Stimulated activated naive CD8-positive, alpha-beta T cell treated with anti-CD3 and anti-CD28 coated beads, Interleukin-15, amount 100 ng/mL, for 72 hours (primary cell): ENCODE measurements at regions not wholly inside any gene's neighbourhood (a gene's known extent, or its start where the extent isn't known, plus 50 kb on each side); places are given as distances from the start of the nearest gene placed in this dataset.

ENCODE experiments used
- ATAC-seq: fragments of 150-1000 bp; cut with Tn5 transposase; 2 replicates; pipeline ENCODE4 v1.10.0; 2021; ENCODE audit warnings: mild to moderate bottlenecking, moderate library complexity
- DNase-seq, 2 donors: peaks; one replicate each; pipeline ENCODE4 v3.0.0; 2021 to 2022
- H3K27ac Mint-ChIP-seq, 2 donors: one replicate each; pipeline ENCODE4 v1.8.0; 2022; ENCODE audit warnings: mild to moderate bottlenecking in 2 of 2, mixed read lengths in 2 of 2, moderate library complexity in 2 of 2
- H3K27me3 Mint-ChIP-seq: one replicate; pipeline ENCODE4 v1.8.0; 2022; ENCODE audit warnings: mixed read lengths
- H3K4me1 Mint-ChIP-seq: one replicate; pipeline ENCODE4 v1.8.0; 2022; ENCODE audit warnings: mild to moderate bottlenecking, mixed read lengths
- H3K4me3 Mint-ChIP-seq, 2 donors: one replicate each; pipeline ENCODE4 v1.8.0; 2022; ENCODE audit warnings: mild to moderate bottlenecking in 2 of 2, mixed read lengths in 2 of 2, moderate library complexity in 1 of 2
- H3K9me3 Mint-ChIP-seq, 2 donors: one replicate each; pipeline ENCODE4 v1.8.0; 2022; ENCODE audit warnings: mixed read lengths in 2 of 2

DNA sequence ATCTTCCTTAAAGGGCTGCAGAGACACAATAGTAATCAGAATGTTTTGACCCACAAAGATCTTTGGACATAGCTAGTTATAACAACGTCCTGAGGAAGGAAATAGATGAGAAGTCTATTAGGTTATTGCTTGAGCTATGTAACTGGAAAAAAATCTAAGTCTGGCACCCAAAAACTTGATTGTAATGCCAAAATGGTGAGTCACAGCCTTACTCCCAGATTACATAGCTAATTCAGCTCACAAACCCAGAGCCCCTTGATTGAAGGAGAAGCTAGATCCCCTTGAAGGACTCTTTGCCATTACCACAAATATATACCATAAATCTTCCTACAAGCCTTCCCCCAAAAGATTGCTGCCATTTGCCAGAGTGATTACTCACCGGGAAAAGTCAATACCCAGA, 341.8 kb upstream of the KIF2A start:
- H3K9me3 Mint-ChIP-seq = no peaks in the 10 kb centered on the region
- DNase-seq (no peak), ATAC-seq (no peak)
- no peak overlapping the region for H3K4me3 Mint-ChIP-seq
- H3K27ac Mint-ChIP-seq = no peak overlapping the region
- no peaks in the 10 kb centered on the region for H3K4me1 Mint-ChIP-seq
- H3K27me3 Mint-ChIP-seq = no peaks in the 10 kb centered on the region

DNA sequence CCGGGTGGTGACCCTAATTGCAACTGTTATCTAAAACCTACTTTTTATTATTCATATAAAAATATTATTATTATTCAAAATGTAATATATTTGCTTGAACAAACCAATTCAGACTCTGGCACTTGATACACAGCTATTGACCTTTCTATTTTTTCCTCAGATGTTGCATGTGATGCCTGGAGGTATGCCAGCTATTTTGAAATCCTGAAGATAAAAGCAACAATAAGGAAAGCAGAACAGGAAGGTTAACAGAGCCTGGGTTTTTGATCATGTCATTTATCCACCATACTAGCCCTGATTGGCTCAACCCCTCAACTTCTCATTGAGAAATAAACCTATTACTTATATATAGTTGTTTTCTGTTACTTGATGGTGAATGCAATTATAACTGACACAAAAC, 340.9 kb upstream of the KIF2A start:
- Mint-ChIP-seq H3K4me1 (no peaks in the 10 kb centered on the region), H3K27me3 (no peaks in the 10 kb centered on the region), H3K27ac (no peak overlapping the region)

DNA sequence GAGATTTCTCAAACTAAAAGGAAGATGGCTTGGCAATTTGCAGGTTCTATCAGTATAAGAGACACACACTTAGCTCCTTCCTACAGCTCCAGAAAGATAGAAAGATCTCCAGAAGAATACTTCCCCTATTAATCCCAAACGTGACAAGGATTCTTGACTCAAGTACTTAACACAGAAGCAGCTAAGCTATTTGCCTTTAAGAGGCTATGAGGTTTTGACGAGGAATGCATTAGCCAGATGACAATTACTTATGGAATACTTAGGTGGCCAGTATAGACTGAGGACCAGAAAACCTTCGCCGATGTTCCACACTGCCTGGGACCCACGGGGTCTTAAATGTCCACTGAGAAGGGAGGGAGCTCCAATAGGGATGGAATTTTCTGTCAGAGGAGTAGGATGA, 340.5 kb upstream of the KIF2A start:
- no peak for DNase-seq
- no peaks in the 10 kb centered on the region for H3K9me3 Mint-ChIP-seq
- H3K27me3 Mint-ChIP-seq = no peaks in the 10 kb centered on the region

More for the DNA sequence above, 340.9 kb upstream of the KIF2A start:
- no peak for DNase-seq
- ATAC-seq = no peak
- Mint-ChIP-seq H3K4me3 (no peak overlapping the region), H3K9me3 (no peaks in the 10 kb centered on the region)

DNA sequence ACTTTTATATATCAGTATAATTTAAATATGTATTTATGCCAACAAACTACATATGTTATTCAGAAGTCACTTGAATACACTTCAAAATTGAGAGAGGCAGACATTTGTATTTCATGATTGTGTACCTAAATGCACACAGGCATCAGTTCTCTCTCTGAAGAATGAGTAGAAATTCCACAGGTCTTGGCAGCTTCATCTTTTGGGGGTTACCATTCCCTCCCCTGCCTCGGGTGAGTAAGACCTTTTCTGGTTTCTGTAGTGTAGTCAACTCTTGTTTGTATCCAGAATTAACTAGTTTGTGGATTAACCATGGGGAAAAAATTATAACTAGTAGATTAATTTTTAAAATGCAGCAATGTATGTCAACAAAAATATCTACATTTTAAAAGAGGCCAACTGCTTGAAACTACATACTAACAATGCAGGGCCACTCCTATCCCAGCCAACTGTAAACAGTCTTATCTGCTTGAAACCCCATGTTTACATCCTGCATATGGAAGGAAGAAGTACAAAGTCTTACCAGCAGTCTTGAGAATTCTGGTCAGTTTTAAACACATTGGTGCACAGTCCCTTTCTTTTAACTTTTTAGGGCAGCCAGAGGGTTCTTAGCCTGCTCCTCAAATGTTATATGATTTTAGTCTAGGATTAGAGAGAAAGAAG, 339.6 kb upstream of the KIF2A start:
- no peak for DNase-seq
- Mint-ChIP-seq H3K4me1 (no peaks in the 10 kb centered on the region), H3K4me3 (no peak overlapping the region), H3K9me3 (no peaks in the 10 kb centered on the region), H3K27ac (no peak overlapping the region), H3K27me3 (no peaks in the 10 kb centered on the region)
- ATAC-seq = no peak

More for the DNA sequence above, 340.5 kb upstream of the KIF2A start:
- H3K4me1 Mint-ChIP-seq = no peaks in the 10 kb centered on the region
- ATAC-seq = no peak
- no peak overlapping the region for H3K27ac Mint-ChIP-seq
- no peak overlapping the region for H3K4me3 Mint-ChIP-seq

DNA sequence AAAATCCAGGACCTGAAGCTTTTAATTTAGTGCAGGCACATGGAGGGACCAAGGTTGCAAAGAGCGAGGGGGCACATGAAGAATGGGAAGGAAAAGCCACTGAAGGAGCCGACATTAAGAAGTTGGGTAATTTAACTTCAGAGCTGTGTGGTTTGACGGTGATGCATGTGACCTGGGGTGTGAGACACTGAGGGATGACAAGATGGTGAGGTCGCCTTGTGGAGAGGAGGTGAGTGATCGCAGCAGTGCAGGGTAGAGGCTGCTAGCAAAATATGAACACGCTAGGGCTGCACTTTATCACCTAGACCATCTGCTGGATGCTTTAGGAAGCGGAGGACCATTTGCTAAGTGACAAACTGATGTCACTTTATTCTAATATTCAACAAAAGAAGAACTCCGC, 339.0 kb upstream of the KIF2A start:
- no peak for ATAC-seq
- Mint-ChIP-seq H3K27ac (no peak overlapping the region), H3K27me3 (no peaks in the 10 kb centered on the region), H3K4me1 (no peaks in the 10 kb centered on the region), H3K4me3 (no peak overlapping the region), H3K9me3 (no peaks in the 10 kb centered on the region)
- DNase-seq = no peak

DNA sequence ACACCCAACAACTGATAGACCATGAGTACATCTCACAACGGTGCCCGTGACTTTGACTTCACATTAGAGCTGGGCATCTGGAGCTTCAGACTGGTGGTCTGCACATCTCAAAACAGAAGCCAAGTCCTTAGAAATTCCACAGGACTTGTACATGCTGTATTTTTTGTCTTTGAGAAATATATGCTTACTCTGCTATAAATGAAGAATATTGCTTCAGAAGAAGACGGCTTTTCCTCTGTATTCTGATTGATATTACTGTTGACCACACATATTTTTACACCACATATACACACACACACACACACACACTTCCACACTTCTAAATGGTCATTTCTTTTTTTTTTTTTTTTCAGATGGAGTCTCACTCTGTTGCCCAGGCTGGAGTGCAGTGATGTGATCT, 338.3 kb upstream of the KIF2A start:
- H3K4me1 Mint-ChIP-seq = no peaks in the 10 kb centered on the region

DNA sequence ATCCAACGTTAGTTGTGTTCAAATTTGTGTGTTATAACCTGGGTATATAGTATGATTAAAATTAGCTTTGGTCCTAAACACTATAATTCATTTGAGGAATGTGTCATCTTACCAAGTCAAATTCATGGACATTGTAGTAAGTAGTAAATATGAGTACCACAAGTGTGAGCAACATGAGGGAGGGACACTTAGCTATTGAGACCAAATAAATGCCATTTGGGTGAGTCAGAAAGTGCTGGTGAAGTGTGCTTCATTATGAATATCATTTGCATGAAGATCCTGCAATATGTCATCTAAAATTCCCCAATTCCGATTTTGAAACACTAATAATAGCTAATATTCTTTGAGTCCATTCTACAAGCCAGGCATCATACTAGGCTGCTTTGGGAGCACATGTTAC, 336.7 kb upstream of the KIF2A start:
- ATAC-seq (no peak), DNase-seq (no peak)
- no peaks in the 10 kb centered on the region for H3K9me3 Mint-ChIP-seq
- no peaks in the 10 kb centered on the region for H3K4me1 Mint-ChIP-seq
- H3K27me3 Mint-ChIP-seq = no peaks in the 10 kb centered on the region
- no peak overlapping the region for H3K27ac Mint-ChIP-seq
- H3K4me3 Mint-ChIP-seq = no peak overlapping the region

More for the DNA sequence above, 338.3 kb upstream of the KIF2A start:
- Mint-ChIP-seq H3K4me3 (no peak overlapping the region), H3K27ac (no peak overlapping the region), H3K27me3 (no peaks in the 10 kb centered on the region), H3K9me3 (no peaks in the 10 kb centered on the region)
- no peak for ATAC-seq
- DNase-seq = no peak

DNA sequence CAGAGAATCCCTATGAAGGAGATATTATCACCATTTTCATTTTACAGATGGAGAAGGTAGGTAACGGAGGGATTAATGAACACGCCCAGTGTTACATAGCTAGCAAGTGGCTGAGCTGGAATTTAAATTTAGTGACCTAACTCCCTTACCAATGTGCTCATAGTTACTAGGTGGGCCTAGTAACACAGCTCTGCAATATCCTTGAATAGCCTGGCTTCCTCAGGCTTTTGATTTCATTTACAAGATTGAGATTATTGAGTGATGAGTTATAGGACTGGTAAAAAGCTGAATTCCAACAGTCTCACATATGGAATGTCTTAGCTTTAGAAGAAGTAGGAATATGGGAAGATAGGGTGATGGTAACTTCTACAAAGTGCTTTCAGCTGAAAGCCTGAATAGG, 336.3 kb upstream of the KIF2A start:
- Mint-ChIP-seq H3K9me3 (no peaks in the 10 kb centered on the region), H3K27ac (no peak overlapping the region)

DNA sequence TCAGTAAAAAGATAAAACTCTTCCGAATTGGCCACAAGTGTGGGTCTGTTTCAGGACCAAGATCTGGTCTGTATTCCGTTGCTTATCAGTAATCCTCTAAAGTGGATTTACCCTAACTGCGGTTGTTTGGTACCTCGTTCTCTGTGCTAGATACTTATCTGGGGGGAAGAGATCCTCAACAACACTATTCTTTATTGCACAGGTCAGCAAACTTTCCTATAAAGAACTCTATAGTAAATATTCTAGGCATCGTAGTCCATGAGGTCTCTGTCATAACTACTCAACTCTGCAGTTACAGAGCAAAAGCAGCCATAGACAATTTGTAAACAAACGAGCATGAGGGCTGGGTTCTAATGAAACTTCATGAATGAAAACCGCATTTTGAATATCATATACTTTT, 335.8 kb upstream of the KIF2A start:
- H3K27me3 Mint-ChIP-seq = no peaks in the 10 kb centered on the region
- DNase-seq = no peak
- peaks cover 0 to under 1% of the 10 kb centered on the region in 2 donors for H3K9me3 Mint-ChIP-seq
- ATAC-seq = no peak
- H3K4me3 Mint-ChIP-seq = no peak overlapping the region
- H3K27ac Mint-ChIP-seq = no peak overlapping the region
- no peaks in the 10 kb centered on the region for H3K4me1 Mint-ChIP-seq

More for the DNA sequence above, 336.3 kb upstream of the KIF2A start:
- no peak for DNase-seq
- no peaks in the 10 kb centered on the region for H3K4me1 Mint-ChIP-seq
- no peaks in the 10 kb centered on the region for H3K27me3 Mint-ChIP-seq
- H3K4me3 Mint-ChIP-seq = no peak overlapping the region
- no peak for ATAC-seq

DNA sequence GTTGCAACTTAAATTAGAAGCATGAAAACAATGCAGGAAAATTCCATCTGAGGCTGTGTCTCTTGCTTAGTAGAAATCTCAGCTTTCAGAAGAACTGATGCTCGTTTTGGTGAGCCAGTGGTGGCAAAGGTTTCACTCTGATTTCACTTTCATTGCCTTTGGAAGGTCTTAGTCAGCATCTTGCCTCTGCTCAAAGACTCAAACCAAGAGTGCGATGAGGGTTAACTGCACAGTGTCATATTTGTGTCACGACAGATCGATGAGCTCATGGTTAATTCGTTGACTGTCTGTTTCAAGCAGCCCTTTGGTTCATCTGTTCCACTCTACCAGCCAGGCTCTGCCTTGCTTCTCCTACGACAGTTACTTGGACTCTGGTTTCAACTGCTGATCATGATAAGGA, 331.3 kb upstream of the KIF2A start:
- DNase-seq (no peak), ATAC-seq (peak; percentile 57)
- H3K9me3 Mint-ChIP-seq = peaks cover 0 to 4% of the 10 kb centered on the region in 2 donors
- no peaks in the 10 kb centered on the region for H3K4me1 Mint-ChIP-seq
- no peaks in the 10 kb centered on the region for H3K27me3 Mint-ChIP-seq
- no peak overlapping the region for H3K27ac Mint-ChIP-seq
- H3K4me3 Mint-ChIP-seq = no peak overlapping the region

DNA sequence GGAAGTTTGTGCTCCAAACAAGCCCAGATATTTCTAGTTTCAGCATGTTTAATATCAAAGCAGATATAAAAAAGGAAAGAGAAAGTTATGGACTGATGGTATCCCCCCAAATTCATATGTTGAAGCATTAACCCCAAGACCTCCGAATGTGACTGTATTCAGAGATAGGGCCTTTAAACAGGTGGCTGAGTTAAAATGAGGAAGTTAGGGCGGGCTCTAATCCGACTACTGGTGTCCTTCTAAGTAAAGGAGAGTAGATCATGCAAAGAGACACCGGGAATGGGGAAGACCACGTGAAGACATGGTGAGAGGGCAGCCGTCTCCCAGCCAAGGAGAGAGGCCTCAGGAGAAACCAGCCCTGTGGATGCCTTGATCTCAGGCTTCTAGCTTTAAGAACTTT, 324.1 kb upstream of the KIF2A start:
- no peak overlapping the region for H3K27ac Mint-ChIP-seq
- DNase-seq = no peak
- no peak overlapping the region for H3K4me3 Mint-ChIP-seq
- H3K4me1 Mint-ChIP-seq = no peaks in the 10 kb centered on the region
- ATAC-seq = no peak
- peaks cover 0 to 7% of the 10 kb centered on the region in 2 donors for H3K9me3 Mint-ChIP-seq
- peaks cover 10% of the 10 kb centered on the region for H3K27me3 Mint-ChIP-seq

DNA sequence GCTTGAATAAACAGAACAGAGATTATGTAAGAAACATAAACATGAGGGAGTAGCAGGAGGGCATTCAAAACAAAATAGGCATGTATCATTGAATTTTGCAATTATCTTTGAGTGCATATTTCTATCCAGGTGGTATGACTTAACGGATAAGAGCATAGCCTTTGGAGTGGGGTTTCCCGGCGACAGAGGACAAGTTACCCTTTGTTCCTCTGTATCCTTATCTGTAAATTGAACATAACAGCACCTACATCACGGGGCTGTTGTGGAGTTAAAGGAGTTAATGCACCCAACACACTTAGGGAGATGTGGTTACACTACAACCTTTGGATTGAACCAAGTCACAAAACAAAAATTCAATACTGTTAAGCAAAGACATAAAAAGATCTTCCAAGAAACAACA, 314.6 kb upstream of the KIF2A start:
- no peaks in the 10 kb centered on the region for H3K9me3 Mint-ChIP-seq
- no peaks in the 10 kb centered on the region for H3K27me3 Mint-ChIP-seq
- no peak for ATAC-seq
- no peak overlapping the region for H3K4me3 Mint-ChIP-seq
- no peaks in the 10 kb centered on the region for H3K4me1 Mint-ChIP-seq
- H3K27ac Mint-ChIP-seq = no peak overlapping the region
- DNase-seq = no peak

DNA sequence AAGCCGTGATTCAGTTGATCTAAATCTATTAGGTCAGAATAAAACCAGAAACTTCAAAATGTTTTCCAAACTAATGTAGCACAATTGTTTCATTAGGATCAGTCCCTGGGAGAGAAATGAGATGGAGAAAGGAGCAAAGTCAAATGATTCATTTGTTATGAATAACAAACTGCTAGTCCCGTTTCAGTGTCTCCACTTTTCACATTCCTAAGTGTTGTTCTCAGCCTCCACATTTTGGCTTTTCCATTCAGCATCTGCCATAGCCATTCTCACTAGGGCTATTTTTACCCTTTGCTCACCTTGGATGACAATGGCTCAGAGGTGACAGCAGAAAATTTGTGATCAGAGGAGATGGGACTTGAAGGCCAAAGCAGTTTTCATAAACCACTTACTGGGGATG, 314.1 kb upstream of the KIF2A start:
- no peaks in the 10 kb centered on the region for H3K27me3 Mint-ChIP-seq
- H3K4me1 Mint-ChIP-seq = no peaks in the 10 kb centered on the region
- no peak overlapping the region for H3K4me3 Mint-ChIP-seq
- H3K9me3 Mint-ChIP-seq = no peaks in the 10 kb centered on the region
- ATAC-seq (no peak), DNase-seq (no peak)
- no peak overlapping the region for H3K27ac Mint-ChIP-seq

DNA sequence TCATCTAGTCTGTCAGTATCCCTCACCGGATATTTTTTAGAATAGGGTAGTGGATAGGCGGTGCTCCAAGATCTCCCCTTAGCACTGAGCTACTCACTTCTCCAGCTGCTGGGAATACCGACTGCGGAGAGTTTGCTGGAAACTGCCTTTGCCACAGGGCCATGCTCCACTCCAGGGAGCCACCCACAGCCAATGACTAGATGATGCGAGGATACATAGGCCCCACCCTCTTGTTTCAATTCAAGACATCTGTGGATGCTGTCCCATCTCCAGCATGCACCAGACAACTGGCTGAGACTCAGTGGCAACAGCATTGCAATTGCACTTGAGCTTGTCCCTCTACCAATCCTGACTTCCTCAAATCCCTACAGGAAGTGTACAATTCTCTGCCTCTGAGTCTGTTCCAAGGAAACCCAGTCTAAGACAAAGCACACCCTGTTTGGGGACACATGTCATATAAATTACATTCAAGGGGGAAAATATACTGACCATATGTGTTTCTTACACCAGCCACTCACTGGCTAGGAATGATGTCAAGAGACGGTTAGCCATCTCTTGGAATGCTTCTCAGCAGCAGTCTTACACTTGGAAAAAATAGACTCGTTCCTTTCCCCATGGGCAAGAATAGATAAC, 312.6 kb upstream of the KIF2A start:
- Mint-ChIP-seq H3K9me3 (no peaks in the 10 kb centered on the region), H3K27ac (no peak overlapping the region), H3K4me1 (no peaks in the 10 kb centered on the region), H3K4me3 (no peak overlapping the region), H3K27me3 (no peaks in the 10 kb centered on the region)
- ATAC-seq (no peak), DNase-seq (no peak)

DNA sequence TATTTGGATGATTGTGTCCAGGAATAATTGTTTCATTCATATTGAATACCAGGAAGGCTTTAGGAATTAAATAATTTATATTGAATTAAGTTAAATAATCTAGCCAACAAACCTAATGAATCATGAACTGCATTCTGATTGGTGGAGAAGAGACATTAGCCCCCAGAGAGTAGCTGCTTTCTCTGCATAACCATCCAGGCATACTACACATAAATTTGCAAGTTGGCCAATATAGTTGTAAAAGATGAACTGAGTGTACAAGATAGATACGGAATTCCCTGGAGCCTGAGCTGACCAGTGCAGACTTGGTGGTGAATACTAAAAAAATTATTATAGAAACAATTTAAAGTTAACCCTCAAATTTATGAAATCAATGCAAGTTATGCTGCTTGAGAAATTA, 311.8 kb upstream of the KIF2A start:
- no peaks in the 10 kb centered on the region for H3K4me1 Mint-ChIP-seq

DNA sequence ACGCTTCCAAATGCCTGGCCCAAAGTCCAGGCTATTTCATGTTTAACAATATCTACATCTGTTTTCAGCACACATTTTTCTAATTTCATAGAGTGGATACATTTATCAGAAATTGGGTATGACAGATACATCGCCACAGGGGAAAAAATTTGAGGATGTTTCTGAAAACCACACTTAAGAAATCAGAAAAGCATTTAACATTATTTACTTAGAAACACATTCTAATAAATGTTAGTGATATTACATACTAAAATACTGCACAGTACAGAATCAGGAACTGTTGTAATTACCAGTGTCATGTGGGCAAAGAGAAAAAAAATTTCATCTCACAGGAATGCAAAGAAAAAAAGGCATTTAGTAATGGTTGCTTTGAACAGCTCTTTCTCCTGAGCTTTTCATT, 310.5 kb upstream of the KIF2A start:
- H3K27me3 Mint-ChIP-seq = no peaks in the 10 kb centered on the region
- H3K9me3 Mint-ChIP-seq = no peaks in the 10 kb centered on the region
- no peak for DNase-seq
- H3K27ac Mint-ChIP-seq = no peak overlapping the region
- no peak for ATAC-seq
- H3K4me3 Mint-ChIP-seq = no peak overlapping the region
- no peaks in the 10 kb centered on the region for H3K4me1 Mint-ChIP-seq

More for the DNA sequence above, 311.8 kb upstream of the KIF2A start:
- ATAC-seq (no peak), DNase-seq (no peak)
- no peaks in the 10 kb centered on the region for H3K27me3 Mint-ChIP-seq
- H3K9me3 Mint-ChIP-seq = no peaks in the 10 kb centered on the region
- H3K27ac Mint-ChIP-seq = no peak overlapping the region
- H3K4me3 Mint-ChIP-seq = no peak overlapping the region

DNA sequence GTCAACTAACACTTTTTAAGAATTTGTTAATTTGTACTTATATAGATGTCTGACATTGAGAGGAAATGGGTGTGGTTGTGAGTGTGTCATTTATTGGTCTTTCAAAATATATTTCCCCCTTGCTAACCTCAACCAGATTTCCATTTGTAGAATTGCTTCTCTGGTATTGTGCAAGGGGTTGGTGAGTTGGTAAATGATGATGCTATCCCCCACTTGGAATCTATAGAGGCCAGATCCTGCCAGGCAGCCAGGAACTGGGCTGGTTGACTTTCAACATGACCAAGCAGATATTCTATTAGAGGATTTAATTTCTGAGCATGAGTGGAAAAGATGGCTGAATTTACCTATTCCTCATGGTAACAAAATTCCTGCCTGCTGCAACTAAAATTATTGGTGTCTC, 306.6 kb upstream of the KIF2A start:
- Mint-ChIP-seq H3K9me3 (no peaks in the 10 kb centered on the region), H3K4me1 (no peaks in the 10 kb centered on the region), H3K4me3 (no peak overlapping the region), H3K27ac (no peak overlapping the region), H3K27me3 (no peaks in the 10 kb centered on the region)
- ATAC-seq (no peak), DNase-seq (no peak)
